ENCODE measurements at regions not wholly inside any gene's neighbourhood (a gene's known extent, or its start where the extent isn't known, plus 50 kb on each side); places are given as distances from the start of the nearest gene placed in this dataset.
A peak's percentile ranks its signal among the peaks of the same experiment; 100 is the strongest.

GRCh38 chr10:21417172-21417712, 108.2 kb downstream of the SKIDA1 start:
- Mint-ChIP-seq H3K27me3 (ENCODE audit: low read depth, poor library complexity) (peaks cover 4% of the 10 kb centered on the region), H3K9me3 (no peaks in the 10 kb centered on the region), H3K4me3 (no peak overlapping the region), H3K27ac (no peak overlapping the region), H3K4me1 (no peaks in the 10 kb centered on the region), H3K36me3 (ENCODE audit: low read depth) (no peaks in the 10 kb centered on the region)
- no peak for DNase-seq
- TF ChIP-seq, protein P1, sequence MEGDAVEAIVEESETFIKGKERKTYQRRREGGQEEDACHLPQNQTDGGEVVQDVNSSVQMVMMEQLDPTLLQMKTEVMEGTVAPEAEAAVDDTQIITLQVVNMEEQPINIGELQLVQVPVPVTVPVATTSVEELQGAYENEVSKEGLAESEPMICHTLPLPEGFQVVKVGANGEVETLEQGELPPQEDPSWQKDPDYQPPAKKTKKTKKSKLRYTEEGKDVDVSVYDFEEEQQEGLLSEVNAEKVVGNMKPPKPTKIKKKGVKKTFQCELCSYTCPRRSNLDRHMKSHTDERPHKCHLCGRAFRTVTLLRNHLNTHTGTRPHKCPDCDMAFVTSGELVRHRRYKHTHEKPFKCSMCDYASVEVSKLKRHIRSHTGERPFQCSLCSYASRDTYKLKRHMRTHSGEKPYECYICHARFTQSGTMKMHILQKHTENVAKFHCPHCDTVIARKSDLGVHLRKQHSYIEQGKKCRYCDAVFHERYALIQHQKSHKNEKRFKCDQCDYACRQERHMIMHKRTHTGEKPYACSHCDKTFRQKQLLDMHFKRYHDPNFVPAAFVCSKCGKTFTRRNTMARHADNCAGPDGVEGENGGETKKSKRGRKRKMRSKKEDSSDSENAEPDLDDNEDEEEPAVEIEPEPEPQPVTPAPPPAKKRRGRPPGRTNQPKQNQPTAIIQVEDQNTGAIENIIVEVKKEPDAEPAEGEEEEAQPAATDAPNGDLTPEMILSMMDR (IDR thresholded peaks at IDR 0.05): no peak

DNA sequence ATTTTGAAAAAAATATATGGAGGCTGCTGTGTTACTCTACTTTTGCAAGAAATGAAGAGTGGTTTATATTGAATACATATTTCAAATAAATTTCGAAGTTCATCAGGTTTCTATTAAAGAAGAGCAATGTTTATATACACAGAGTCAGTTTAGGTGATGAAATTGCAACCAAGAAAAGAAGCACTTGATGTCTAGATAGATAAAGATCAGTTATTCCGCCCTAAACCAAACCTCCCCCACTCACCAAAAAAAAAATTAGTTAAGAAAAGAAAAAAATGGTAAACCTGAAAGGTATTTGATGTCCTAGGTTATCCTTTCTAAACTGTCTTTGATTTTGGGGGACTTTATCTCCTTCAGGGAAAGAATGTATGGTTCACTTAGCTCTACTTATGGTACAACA, 111.8 kb downstream of the SKIDA1 start:
- Mint-ChIP-seq H3K27ac (no peak overlapping the region), H3K36me3 (ENCODE audit: low read depth) (no peaks in the 10 kb centered on the region), H3K9me3 (no peaks in the 10 kb centered on the region), H3K4me3 (no peak overlapping the region), H3K27me3 (ENCODE audit: low read depth, poor library complexity) (peaks cover 2% of the 10 kb centered on the region), H3K4me1 (no peaks in the 10 kb centered on the region)
- no peak for DNase-seq
- TF ChIP-seq, protein P1 (IDR thresholded peaks at IDR 0.05): no peak

GRCh38 chr10:21413268-21413667, 112.2 kb downstream of the SKIDA1 start:
- Mint-ChIP-seq H3K27me3 (ENCODE audit: low read depth, poor library complexity) (peaks cover 7% of the 10 kb centered on the region), H3K27ac (peak overlapping the region; percentile 69), H3K36me3 (ENCODE audit: low read depth) (no peaks in the 10 kb centered on the region), H3K4me3 (no peak overlapping the region), H3K4me1 (peaks cover 2% of the 10 kb centered on the region), H3K9me3 (peaks cover 2% of the 10 kb centered on the region)
- TF ChIP-seq, protein P1 (IDR thresholded peaks at IDR 0.05): no peak
- no peak for DNase-seq

- Mint-ChIP-seq H3K27me3 (ENCODE audit: low read depth, poor library complexity) (peaks cover 16% of the 10 kb centered on the region), H3K4me3 (no peak overlapping the region), H3K27ac (no peak overlapping the region), H3K36me3 (ENCODE audit: low read depth) (peaks cover 11% of the 10 kb centered on the region), H3K9me3 (peaks cover 51% of the 10 kb centered on the region), H3K4me1 (peaks cover 15% of the 10 kb centered on the region)
- DNase-seq: no peak
- TF ChIP-seq, protein P1 (IDR thresholded peaks at IDR 0.05): no peak
Measured at GRCh38 chr10:21406595-21407193, 118.8 kb downstream of the SKIDA1 start.

GRCh38 chr10:21405981-21406380, 119.5 kb downstream of the SKIDA1 start:
- Mint-ChIP-seq H3K27ac (no peak overlapping the region), H3K36me3 (ENCODE audit: low read depth) (peaks cover 11% of the 10 kb centered on the region), H3K27me3 (ENCODE audit: low read depth, poor library complexity) (peaks cover 16% of the 10 kb centered on the region), H3K9me3 (peaks cover 51% of the 10 kb centered on the region), H3K4me1 (peaks cover 22% of the 10 kb centered on the region), H3K4me3 (no peak overlapping the region)
- no peak for DNase-seq
- TF ChIP-seq, protein P1 (IDR thresholded peaks at IDR 0.05): no peak
